ENCODE measurements at regions not wholly inside any gene's neighbourhood (a gene's known extent, or its start where the extent isn't known, plus 50 kb on each side); places are given as distances from the start of the nearest gene placed in this dataset.

GRCh38 chr17:33789658-33790057 is 465.4 kb upstream of the CCL2 start:
- Histone ChIP-seq H3K4me1 (no peaks in the 10 kb centered on the region), H3K27me3 (no peaks in the 10 kb centered on the region), H3K4me3 (no peak overlapping the region), H3K36me3 (no peaks in the 10 kb centered on the region), H3K9me3 (no peaks in the 10 kb centered on the region), H3K27ac (no peak overlapping the region)
- TF ChIP-seq POLR2A (IDR thresholded peaks at IDR 0.05) (no peak), CTCF (IDR thresholded peaks at IDR 0.05) (no peak)
- DNase-seq: no peak

DNA sequence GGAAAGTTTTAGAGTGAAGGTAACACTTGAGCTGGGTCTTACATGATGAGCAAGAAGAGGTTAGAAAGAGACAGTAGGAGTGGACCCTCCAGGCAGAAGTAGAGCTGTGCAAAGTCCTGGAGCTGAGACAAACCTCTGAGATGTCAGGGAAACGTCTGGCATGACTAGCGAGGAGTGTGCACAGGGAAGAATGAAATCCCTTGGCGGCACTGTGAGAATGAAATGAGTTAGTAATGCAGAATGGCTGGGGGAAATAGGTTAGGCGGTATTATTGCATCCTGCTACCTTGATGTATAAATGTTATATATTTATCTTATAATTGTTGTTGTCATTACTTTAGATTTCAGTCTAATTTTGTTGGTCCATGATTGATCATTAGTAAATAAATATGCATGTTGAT is 457.9 kb upstream of the CCL2 start:
- TF ChIP-seq POLR2A (IDR thresholded peaks at IDR 0.05) (no peak), CTCF (IDR thresholded peaks at IDR 0.05) (no peak)
- H3K9me3 ChIP-seq: no peaks in the 10 kb centered on the region
- no peaks in the 10 kb centered on the region for H3K36me3 ChIP-seq
- no peak overlapping the region for H3K4me3 ChIP-seq
- no peaks in the 10 kb centered on the region for H3K4me1 ChIP-seq
- H3K27me3 ChIP-seq: no peaks in the 10 kb centered on the region
- DNase-seq: no peak
- H3K27ac ChIP-seq: no peak overlapping the region

- TF ChIP-seq POLR2A (IDR thresholded peaks at IDR 0.05) (no peak), CTCF (IDR thresholded peaks at IDR 0.05) (no peak)
- H3K27ac ChIP-seq: no peak overlapping the region
- H3K9me3 ChIP-seq: no peaks in the 10 kb centered on the region
- no peak overlapping the region for H3K4me3 ChIP-seq
- H3K27me3 ChIP-seq: no peaks in the 10 kb centered on the region
- H3K4me1 ChIP-seq: no peaks in the 10 kb centered on the region
- DNase-seq: no peak
- H3K36me3 ChIP-seq: no peaks in the 10 kb centered on the region
Measured at GRCh38 chr17:33798308-33798707, 456.8 kb upstream of the CCL2 start.

DNA sequence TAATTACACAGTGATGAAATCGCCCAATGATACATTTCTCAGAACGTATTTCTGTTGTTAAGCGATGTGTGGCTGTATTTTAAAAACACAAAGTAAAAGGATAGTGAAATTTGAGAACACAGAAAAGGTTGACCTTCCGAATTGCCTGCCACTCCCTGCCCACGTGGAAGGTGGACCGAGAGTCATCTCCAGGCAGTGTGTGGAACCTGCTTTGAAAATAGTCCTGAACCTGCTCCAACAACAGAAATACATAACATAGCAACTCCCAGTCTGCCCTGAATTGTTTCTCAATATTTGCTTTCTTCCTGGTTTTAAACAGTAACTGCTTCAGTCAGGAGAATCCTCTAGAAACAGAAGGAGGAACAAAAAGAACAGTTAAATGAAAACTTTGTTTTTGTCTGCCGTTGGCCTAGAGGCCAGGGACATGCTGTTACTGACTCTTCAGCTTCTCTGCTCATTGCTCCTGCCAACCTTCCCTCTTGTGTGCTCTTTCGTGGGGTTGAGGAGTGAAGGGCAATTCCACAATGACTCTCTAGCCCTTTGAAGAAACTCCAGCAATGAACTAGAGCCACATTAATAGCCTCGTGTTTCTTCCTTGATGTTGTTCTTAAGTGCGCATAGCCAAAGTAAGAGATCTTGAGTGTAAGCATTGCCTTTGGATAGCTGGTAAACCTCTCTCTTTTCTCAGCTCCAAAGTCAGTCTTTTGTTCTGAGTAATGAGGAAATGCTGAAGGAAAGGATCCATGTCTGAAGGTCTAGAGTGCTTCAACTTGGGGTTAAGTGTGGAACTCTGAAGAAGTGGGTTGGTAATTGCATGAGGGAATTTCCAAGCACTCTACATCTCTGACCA is 452.5 kb upstream of the CCL2 start:
- H3K4me3 ChIP-seq: no peak overlapping the region

GRCh38 chr17:33803199-33803685 is 451.8 kb upstream of the CCL2 start:
- DNase-seq: no peak
- TF ChIP-seq CTCF (IDR thresholded peaks at IDR 0.05): no peak
- no peak for TF ChIP-seq POLR2A (IDR thresholded peaks at IDR 0.05)
- H3K4me3 ChIP-seq: no peak overlapping the region
- no peaks in the 10 kb centered on the region for H3K27me3 ChIP-seq
- H3K9me3 ChIP-seq: no peaks in the 10 kb centered on the region
- no peaks in the 10 kb centered on the region for H3K4me1 ChIP-seq
- no peaks in the 10 kb centered on the region for H3K36me3 ChIP-seq
- H3K27ac ChIP-seq: no peak overlapping the region

More for the DNA sequence above, 452.5 kb upstream of the CCL2 start:
- DNase-seq: no peak
- Histone ChIP-seq H3K27me3 (no peaks in the 10 kb centered on the region), H3K4me1 (no peaks in the 10 kb centered on the region), H3K9me3 (no peaks in the 10 kb centered on the region), H3K27ac (no peak overlapping the region), H3K36me3 (no peaks in the 10 kb centered on the region)
- TF ChIP-seq CTCF (IDR thresholded peaks at IDR 0.05) (no peak), POLR2A (IDR thresholded peaks at IDR 0.05) (no peak)

All from Peyer's patch (tissue), 4 donors.